Adrenal gland (tissue), 5 donors: ENCODE measurements at regions not wholly inside any gene's neighbourhood (a gene's known extent, or its start where the extent isn't known, plus 50 kb on each side); places are given as distances from the start of the nearest gene placed in this dataset.

ENCODE experiments used
- POLR2A ChIP-seq, 2 donors: fragments of 450-650 bp; IDR thresholded peaks; one replicate each; pipeline ENCODE4 v1.6.1; 2017; ENCODE audit warnings: antibody characterized with exemption in 2 of 2, mild to moderate bottlenecking in 2 of 2, moderate library complexity in 1 of 2
- TF ChIP-seq, protein P1 (sequence below), 6 experiments: fragments of 450-650 bp in 4 of 6; fragments of 200-600 bp in 2 of 6; sonication (generic) in 1 of 6; IDR thresholded peaks; 1 replicate in 5 of 6; 2 replicates in 1 of 6; pipeline versions ENCODE4 v1.5.1 to v1.8.0; 2016 to 2021; ENCODE audit warnings: antibody characterized with exemption in 6 of 6, mild to moderate bottlenecking in 2 of 6, moderate library complexity in 1 of 6
- donor health status: DM: no; HTN: no; CAD: no.

GRCh38 chr11:42543844-42544419, 767.9 kb upstream of the API5 start:
- no peak for TF ChIP-seq POLR2A (IDR thresholded peaks at IDR 0.05)
- TF ChIP-seq, protein P1, sequence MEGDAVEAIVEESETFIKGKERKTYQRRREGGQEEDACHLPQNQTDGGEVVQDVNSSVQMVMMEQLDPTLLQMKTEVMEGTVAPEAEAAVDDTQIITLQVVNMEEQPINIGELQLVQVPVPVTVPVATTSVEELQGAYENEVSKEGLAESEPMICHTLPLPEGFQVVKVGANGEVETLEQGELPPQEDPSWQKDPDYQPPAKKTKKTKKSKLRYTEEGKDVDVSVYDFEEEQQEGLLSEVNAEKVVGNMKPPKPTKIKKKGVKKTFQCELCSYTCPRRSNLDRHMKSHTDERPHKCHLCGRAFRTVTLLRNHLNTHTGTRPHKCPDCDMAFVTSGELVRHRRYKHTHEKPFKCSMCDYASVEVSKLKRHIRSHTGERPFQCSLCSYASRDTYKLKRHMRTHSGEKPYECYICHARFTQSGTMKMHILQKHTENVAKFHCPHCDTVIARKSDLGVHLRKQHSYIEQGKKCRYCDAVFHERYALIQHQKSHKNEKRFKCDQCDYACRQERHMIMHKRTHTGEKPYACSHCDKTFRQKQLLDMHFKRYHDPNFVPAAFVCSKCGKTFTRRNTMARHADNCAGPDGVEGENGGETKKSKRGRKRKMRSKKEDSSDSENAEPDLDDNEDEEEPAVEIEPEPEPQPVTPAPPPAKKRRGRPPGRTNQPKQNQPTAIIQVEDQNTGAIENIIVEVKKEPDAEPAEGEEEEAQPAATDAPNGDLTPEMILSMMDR (IDR thresholded peaks at IDR 0.05): no peak
